ENCODE measurements at regions not wholly inside any gene's neighbourhood (a gene's known extent, or its start where the extent isn't known, plus 50 kb on each side); places are given as distances from the start of the nearest gene placed in this dataset.

DNA sequence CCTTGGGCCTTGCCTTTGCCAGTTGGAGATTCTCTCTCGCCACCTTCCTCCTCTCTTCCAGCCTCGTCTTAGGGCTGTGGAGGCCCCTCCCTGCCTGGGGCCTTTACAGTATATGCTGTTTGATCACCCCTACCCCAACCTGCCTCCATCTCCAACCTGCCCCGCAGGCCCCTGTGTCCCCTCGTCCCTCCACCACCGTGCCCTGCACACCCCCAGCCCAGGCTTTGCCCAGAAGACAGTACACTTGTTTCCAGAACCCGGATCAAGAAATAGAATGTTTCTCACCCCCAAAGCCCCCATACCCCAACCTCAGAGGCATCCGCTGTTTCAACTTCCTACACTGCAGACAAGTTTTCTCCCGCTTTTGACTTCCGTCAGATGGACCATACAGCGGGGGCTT, 202.3 kb upstream of the C14orf180 start:
- TF ChIP-seq, protein P1, sequence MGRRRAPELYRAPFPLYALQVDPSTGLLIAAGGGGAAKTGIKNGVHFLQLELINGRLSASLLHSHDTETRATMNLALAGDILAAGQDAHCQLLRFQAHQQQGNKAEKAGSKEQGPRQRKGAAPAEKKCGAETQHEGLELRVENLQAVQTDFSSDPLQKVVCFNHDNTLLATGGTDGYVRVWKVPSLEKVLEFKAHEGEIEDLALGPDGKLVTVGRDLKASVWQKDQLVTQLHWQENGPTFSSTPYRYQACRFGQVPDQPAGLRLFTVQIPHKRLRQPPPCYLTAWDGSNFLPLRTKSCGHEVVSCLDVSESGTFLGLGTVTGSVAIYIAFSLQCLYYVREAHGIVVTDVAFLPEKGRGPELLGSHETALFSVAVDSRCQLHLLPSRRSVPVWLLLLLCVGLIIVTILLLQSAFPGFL (CRISPR knock-in tag; IDR thresholded peaks at IDR 0.05) = no peak
- TF ChIP-seq ZNF24 (IDR thresholded peaks at IDR 0.05) = no peak
- no peak for TF ChIP-seq TAF15 (IDR thresholded peaks at IDR 0.05; ENCODE audit: low read depth, low read length)
- TF ChIP-seq HNRNPL (IDR thresholded peaks at IDR 0.05; ENCODE audit: low read depth, low read length) = no peak
- no peak for TF ChIP-seq SNAPC5 (CRISPR knock-in tag; IDR thresholded peaks at IDR 0.05)
- TF ChIP-seq YY1 (IDR thresholded peaks at IDR 0.05; ENCODE audit: borderline replicate concordance in 1 of 3, control insufficient read depth in 1 of 3, extremely low read depth in 1 of 3, insufficient read depth in 3 of 3, insufficient read length in 1 of 3, insufficient replicate concordance in 2 of 3, low read depth in 1 of 3, low read length in 2 of 3) = no peak
- no peak for TF ChIP-seq HNRNPH1 (optimal IDR thresholded peaks at IDR 0.05; ENCODE audit: low read depth, low read length)
- TF ChIP-seq, protein P2, sequence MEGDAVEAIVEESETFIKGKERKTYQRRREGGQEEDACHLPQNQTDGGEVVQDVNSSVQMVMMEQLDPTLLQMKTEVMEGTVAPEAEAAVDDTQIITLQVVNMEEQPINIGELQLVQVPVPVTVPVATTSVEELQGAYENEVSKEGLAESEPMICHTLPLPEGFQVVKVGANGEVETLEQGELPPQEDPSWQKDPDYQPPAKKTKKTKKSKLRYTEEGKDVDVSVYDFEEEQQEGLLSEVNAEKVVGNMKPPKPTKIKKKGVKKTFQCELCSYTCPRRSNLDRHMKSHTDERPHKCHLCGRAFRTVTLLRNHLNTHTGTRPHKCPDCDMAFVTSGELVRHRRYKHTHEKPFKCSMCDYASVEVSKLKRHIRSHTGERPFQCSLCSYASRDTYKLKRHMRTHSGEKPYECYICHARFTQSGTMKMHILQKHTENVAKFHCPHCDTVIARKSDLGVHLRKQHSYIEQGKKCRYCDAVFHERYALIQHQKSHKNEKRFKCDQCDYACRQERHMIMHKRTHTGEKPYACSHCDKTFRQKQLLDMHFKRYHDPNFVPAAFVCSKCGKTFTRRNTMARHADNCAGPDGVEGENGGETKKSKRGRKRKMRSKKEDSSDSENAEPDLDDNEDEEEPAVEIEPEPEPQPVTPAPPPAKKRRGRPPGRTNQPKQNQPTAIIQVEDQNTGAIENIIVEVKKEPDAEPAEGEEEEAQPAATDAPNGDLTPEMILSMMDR (IDR thresholded peaks at IDR 0.05 in 2 of 3, conservative IDR thresholded peaks at IDR 0.05 in 1 of 3; ENCODE audit: insufficient read depth in 2 of 3, low read depth in 1 of 3, low read length in 3 of 3) = no peak
- TF ChIP-seq MIER1 (IDR thresholded peaks at IDR 0.05; ENCODE audit: low read depth) = no peak
- TF ChIP-seq, protein P3, sequence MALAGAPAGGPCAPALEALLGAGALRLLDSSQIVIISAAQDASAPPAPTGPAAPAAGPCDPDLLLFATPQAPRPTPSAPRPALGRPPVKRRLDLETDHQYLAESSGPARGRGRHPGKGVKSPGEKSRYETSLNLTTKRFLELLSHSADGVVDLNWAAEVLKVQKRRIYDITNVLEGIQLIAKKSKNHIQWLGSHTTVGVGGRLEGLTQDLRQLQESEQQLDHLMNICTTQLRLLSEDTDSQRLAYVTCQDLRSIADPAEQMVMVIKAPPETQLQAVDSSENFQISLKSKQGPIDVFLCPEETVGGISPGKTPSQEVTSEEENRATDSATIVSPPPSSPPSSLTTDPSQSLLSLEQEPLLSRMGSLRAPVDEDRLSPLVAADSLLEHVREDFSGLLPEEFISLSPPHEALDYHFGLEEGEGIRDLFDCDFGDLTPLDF (CRISPR knock-in tag; IDR thresholded peaks at IDR 0.05) = no peak
- no peak for TF ChIP-seq POLR2A (conservative IDR thresholded peaks at IDR 0.05)
- TF ChIP-seq ZNF274 (IDR thresholded peaks at IDR 0.05; ENCODE audit: borderline replicate concordance, low read depth, low read length) = no peak
- TF ChIP-seq MTA2 (IDR thresholded peaks at IDR 0.05; ENCODE audit: low read depth) = no peak

All from K562 (cell line).